ENCODE measurements at regions not wholly inside any gene's neighbourhood (a gene's known extent, or its start where the extent isn't known, plus 50 kb on each side); places are given as distances from the start of the nearest gene placed in this dataset.
"Not testable (repeated sequence)": the region's sequence is repeated elsewhere in the genome, so short reads cannot be mapped to it uniquely, and the experiment has no call there.

GRCh38 chr6:109255087-109255486 is 127.2 kb downstream of the CD164 start:
- DNase-seq (ENCODE audit: low spot score), result no peak

GRCh38 chr6:109253366-109253765 is 128.9 kb downstream of the CD164 start:
- DNase-seq (ENCODE audit: low spot score), result no peak

- no peak for DNase-seq (ENCODE audit: low spot score)
Measured at GRCh38 chr6:109252261-109253041, 129.8 kb downstream of the CD164 start.

GRCh38 chr6:109251839-109252238 is 130.4 kb downstream of the CD164 start:
- no peak for DNase-seq (ENCODE audit: low spot score)

- DNase-seq (ENCODE audit: low spot score), result not testable (repeated sequence)
Measured at GRCh38 chr6:109250544-109251156, 131.6 kb downstream of the CD164 start.

GRCh38 chr6:109243863-109244825 is 138.1 kb downstream of the CD164 start:
- no peak for DNase-seq (ENCODE audit: low spot score)

- DNase-seq (ENCODE audit: low spot score), result no peak
Measured at GRCh38 chr6:109242925-109243324, 139.3 kb downstream of the CD164 start.

- DNase-seq (ENCODE audit: low spot score), result no peak
Measured at GRCh38 chr6:109242029-109242428, 140.2 kb downstream of the CD164 start.

- no peak for DNase-seq (ENCODE audit: low spot score)
Measured at GRCh38 chr6:109241199-109241598, 141.1 kb downstream of the CD164 start.

- no peak for DNase-seq (ENCODE audit: low spot score)
Measured at GRCh38 chr6:109240370-109241084, 141.7 kb downstream of the CD164 start.

GRCh38 chr6:109239651-109240321 is 142.5 kb downstream of the CD164 start:
- no peak for DNase-seq (ENCODE audit: low spot score)

GRCh38 chr6:109239160-109239559 is 143.1 kb downstream of the CD164 start:
- DNase-seq (ENCODE audit: low spot score), result no peak

GRCh38 chr6:109238396-109238795 is 143.1 kb downstream of the CEP57L1 start:
- DNase-seq (ENCODE audit: low spot score), result no peak

GRCh38 chr6:109237986-109238329 is 142.7 kb downstream of the CEP57L1 start:
- DNase-seq (ENCODE audit: low spot score), result no peak

GRCh38 chr6:109237077-109237985 is 142.0 kb downstream of the CEP57L1 start:
- no peak for DNase-seq (ENCODE audit: low spot score)

GRCh38 chr6:109236115-109237076 is 141.1 kb downstream of the CEP57L1 start:
- DNase-seq (ENCODE audit: low spot score), result no peak

GRCh38 chr6:109235481-109236038 is 140.3 kb downstream of the CEP57L1 start:
- no peak for DNase-seq (ENCODE audit: low spot score)

GRCh38 chr6:109230453-109230852 is 135.1 kb downstream of the CEP57L1 start:
- DNase-seq (ENCODE audit: low spot score), result no peak

All from umbilical cord (tissue), 1 donor.